BLaER1 treated with 17β-estradiol and CSF1 and Interleukin-3, amounts not matched to agents 10 nM and 100 nM (cell line): ENCODE measurements at regions not wholly inside any gene's neighbourhood (a gene's known extent, or its start where the extent isn't known, plus 50 kb on each side); places are given as distances from the start of the nearest gene placed in this dataset.
"Not testable (repeated sequence)": the region's sequence is repeated elsewhere in the genome, so short reads cannot be mapped to it uniquely, and the experiment has no call there.

Experiments
- H3K27ac ChIP-seq, 11 experiments: shearing (Covaris generic); formaldehyde crosslinking; 2 replicates each; pipeline ENCODE4 v1.8.1; 2022
- H3K27me3 ChIP-seq, 11 experiments: shearing (Covaris generic); formaldehyde crosslinking; 2 replicates each; pipeline ENCODE4 v1.8.1; 2022
- H3K36me3 ChIP-seq, 11 experiments: shearing (Covaris generic); formaldehyde crosslinking; 2 replicates each; pipeline ENCODE4 v1.8.1; 2022
- H3K4me1 ChIP-seq, 10 experiments: shearing (Covaris generic); formaldehyde crosslinking; 2 replicates each; pipeline ENCODE4 v1.8.1; 2022
- H3K4me2 ChIP-seq, 11 experiments: shearing (Covaris generic); formaldehyde crosslinking; 2 replicates each; pipeline ENCODE4 v1.8.1; 2022
- H3K4me3 ChIP-seq, 10 experiments: shearing (Covaris generic); formaldehyde crosslinking; 2 replicates each; pipeline ENCODE4 v1.8.1; 2022
- H3K9ac ChIP-seq, 11 experiments: shearing (Covaris generic); formaldehyde crosslinking; 2 replicates each; pipeline ENCODE4 v1.8.1; 2022
- H3K9me3 ChIP-seq, 11 experiments: shearing (Covaris generic); formaldehyde crosslinking; replicated peaks in 1 of 11; 2 replicates each; pipeline ENCODE4 v1.8.1; 2022
- H4K20me1 ChIP-seq, 11 experiments: shearing (Covaris generic); formaldehyde crosslinking; 2 replicates each; pipeline ENCODE4 v1.8.1; 2022
- Cebpa-rat ChIP-seq, 11 experiments: shearing (Covaris generic); IDR thresholded peaks; 2 replicates each; pipeline ENCODE4 v1.8.1; 2022

GRCh38 chr4:64727960-64728359 lies 318.7 kb upstream of the TECRL start:
- no peaks in the 10 kb centered on the region for H3K4me1 ChIP-seq
- H3K9me3 ChIP-seq = 0 out of 22 replicates have a peak, but pooled peaks cover 0 to 4% (median 0%) of the 10 kb centered on the region in 11 experiments
- H3K27me3 ChIP-seq = no peaks in the 10 kb centered on the region
- no peak overlapping the region for H3K4me3 ChIP-seq
- no peaks in the 10 kb centered on the region for H3K36me3 ChIP-seq
- H3K4me2 ChIP-seq = no peak overlapping the region
- no peak for TF ChIP-seq Cebpa-rat (IDR thresholded peaks at IDR 0.05)
- H4K20me1 ChIP-seq = no peaks in the 10 kb centered on the region
- no peak overlapping the region for H3K9ac ChIP-seq
- H3K27ac ChIP-seq = no peak overlapping the region

GRCh38 chr4:64727391-64727790 lies 318.1 kb upstream of the TECRL start:
- not testable (repeated sequence) for H3K9ac ChIP-seq, H3K4me2 ChIP-seq, H3K27ac ChIP-seq, H3K36me3 ChIP-seq, H3K4me3 ChIP-seq, H3K27me3 ChIP-seq, H3K4me1 ChIP-seq, H3K9me3 ChIP-seq, H4K20me1 ChIP-seq

- Histone ChIP-seq H3K9ac (no peak overlapping the region), H3K9me3 (no peaks in the 10 kb centered on the region), H3K27me3 (no peaks in the 10 kb centered on the region), H3K36me3 (no peaks in the 10 kb centered on the region), H4K20me1 (no peaks in the 10 kb centered on the region), H3K4me2 (no peak overlapping the region), H3K4me1 (no peaks in the 10 kb centered on the region), H3K4me3 (no peak overlapping the region), H3K27ac (no peak overlapping the region)
- no peak for TF ChIP-seq Cebpa-rat (IDR thresholded peaks at IDR 0.05)
These were observed 315.4 kb upstream of the TECRL start for GRCh38 chr4:64724689-64725088.

GRCh38 chr4:64721106-64721505 lies 311.9 kb upstream of the TECRL start:
- H3K36me3 ChIP-seq = no peaks in the 10 kb centered on the region
- no peak overlapping the region for H3K9ac ChIP-seq

GRCh38 chr4:64718091-64718490 lies 308.8 kb upstream of the TECRL start:
- no peak overlapping the region for H3K9ac ChIP-seq
- H3K27me3 ChIP-seq = no peaks in the 10 kb centered on the region

More at GRCh38 chr4:64721106-64721505, 311.9 kb upstream of the TECRL start:
- H4K20me1 ChIP-seq = no peaks in the 10 kb centered on the region
- H3K4me1 ChIP-seq = no peaks in the 10 kb centered on the region
- no peaks in the 10 kb centered on the region for H3K9me3 ChIP-seq
- TF ChIP-seq Cebpa-rat (IDR thresholded peaks at IDR 0.05) = no peak
- no peak overlapping the region for H3K27ac ChIP-seq
- no peak overlapping the region for H3K4me3 ChIP-seq
- H3K4me2 ChIP-seq = no peak overlapping the region
- no peaks in the 10 kb centered on the region for H3K27me3 ChIP-seq

GRCh38 chr4:64715741-64716140 lies 306.5 kb upstream of the TECRL start:
- Histone ChIP-seq H3K27ac (no peak overlapping the region), H3K9me3 (no peaks in the 10 kb centered on the region), H3K27me3 (no peaks in the 10 kb centered on the region), H3K4me2 (no peak overlapping the region), H3K4me1 (no peaks in the 10 kb centered on the region), H3K9ac (no peak overlapping the region), H3K4me3 (no peak overlapping the region), H4K20me1 (no peaks in the 10 kb centered on the region), H3K36me3 (no peaks in the 10 kb centered on the region)
- no peak for TF ChIP-seq Cebpa-rat (IDR thresholded peaks at IDR 0.05)

More at GRCh38 chr4:64718091-64718490, 308.8 kb upstream of the TECRL start:
- Histone ChIP-seq H3K9me3 (no peaks in the 10 kb centered on the region), H4K20me1 (no peaks in the 10 kb centered on the region), H3K27ac (no peak overlapping the region), H3K4me3 (no peak overlapping the region), H3K4me2 (no peak overlapping the region), H3K4me1 (no peaks in the 10 kb centered on the region), H3K36me3 (no peaks in the 10 kb centered on the region)
- no peak for TF ChIP-seq Cebpa-rat (IDR thresholded peaks at IDR 0.05)

GRCh38 chr4:64713256-64713840 lies 304.1 kb upstream of the TECRL start:
- Histone ChIP-seq H3K36me3 (no peaks in the 10 kb centered on the region), H3K4me3 (no peak overlapping the region), H3K27ac (no peak overlapping the region), H3K4me1 (no peaks in the 10 kb centered on the region), H3K4me2 (no peak overlapping the region), H3K9ac (no peak overlapping the region), H4K20me1 (no peaks in the 10 kb centered on the region), H3K27me3 (no peaks in the 10 kb centered on the region), H3K9me3 (no peaks in the 10 kb centered on the region)
- no peak for TF ChIP-seq Cebpa-rat (IDR thresholded peaks at IDR 0.05)

GRCh38 chr4:64712590-64712989 lies 303.3 kb upstream of the TECRL start:
- Histone ChIP-seq H3K4me1 (no peaks in the 10 kb centered on the region), H3K4me3 (no peak overlapping the region), H3K27ac (no peak overlapping the region), H3K9ac (no peak overlapping the region), H3K36me3 (no peaks in the 10 kb centered on the region), H3K27me3 (no peaks in the 10 kb centered on the region), H4K20me1 (no peaks in the 10 kb centered on the region), H3K9me3 (no peaks in the 10 kb centered on the region), H3K4me2 (no peak overlapping the region)
- TF ChIP-seq Cebpa-rat (IDR thresholded peaks at IDR 0.05) = no peak

- Histone ChIP-seq H4K20me1 (no peaks in the 10 kb centered on the region), H3K4me1 (no peaks in the 10 kb centered on the region), H3K36me3 (no peaks in the 10 kb centered on the region), H3K9ac (no peak overlapping the region), H3K27ac (no peak overlapping the region), H3K4me3 (no peak overlapping the region), H3K9me3 (no peaks in the 10 kb centered on the region), H3K4me2 (no peak overlapping the region), H3K27me3 (no peaks in the 10 kb centered on the region)
- no peak for TF ChIP-seq Cebpa-rat (IDR thresholded peaks at IDR 0.05)
These were observed 296.7 kb upstream of the TECRL start for GRCh38 chr4:64705989-64706388.

GRCh38 chr4:64698171-64698570 lies 288.9 kb upstream of the TECRL start:
- H3K4me1 ChIP-seq = no peaks in the 10 kb centered on the region
- no peak for TF ChIP-seq Cebpa-rat (IDR thresholded peaks at IDR 0.05)
- H4K20me1 ChIP-seq = no peaks in the 10 kb centered on the region
- no peak overlapping the region for H3K27ac ChIP-seq
- no peak overlapping the region for H3K4me3 ChIP-seq
- no peaks in the 10 kb centered on the region for H3K36me3 ChIP-seq
- H3K4me2 ChIP-seq = no peak overlapping the region
- no peak overlapping the region for H3K9ac ChIP-seq
- H3K27me3 ChIP-seq = no peaks in the 10 kb centered on the region
- H3K9me3 ChIP-seq = no peaks in the 10 kb centered on the region
